AG09319 (cell line): ENCODE measurements at regions not wholly inside any gene's neighbourhood (a gene's known extent, or its start where the extent isn't known, plus 50 kb on each side); places are given as distances from the start of the nearest gene placed in this dataset.

ENCODE experiments used
- DNase-seq: peaks from one replicate; pipeline ENCODE4 v3.0.0-alpha.2; 2010; ENCODE audit warnings: low read depth; ENCODE audit errors: extremely low read depth
- TF ChIP-seq, protein P1 (sequence below): IDR thresholded peaks from 2 replicates; pipeline ENCODE4 v1.5.1; 2011; ENCODE audit warnings: low read depth, mild to moderate bottlenecking, inconsistent platforms, low read length, moderate library complexity

DNA sequence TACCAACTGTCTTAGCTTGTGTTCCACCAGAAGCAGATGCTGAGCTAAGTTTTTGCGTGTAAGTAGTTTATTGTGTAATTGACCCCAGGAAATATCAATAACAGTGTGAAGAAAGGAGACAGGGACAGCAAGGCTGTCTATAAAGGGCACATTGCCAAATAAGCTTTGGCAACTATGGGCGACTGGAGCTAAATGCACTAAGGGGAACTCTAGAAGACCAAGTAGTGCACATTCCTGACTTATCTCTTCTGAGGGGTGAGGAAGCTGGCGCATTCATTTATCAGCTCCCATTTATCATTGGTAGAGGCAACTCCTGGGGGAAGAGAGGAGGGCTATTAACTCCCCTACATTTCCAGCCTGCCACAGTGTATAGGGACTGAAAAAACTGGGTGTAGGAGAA lies 135.0 kb downstream of the DLEU7 start:
- TF ChIP-seq, protein P1, sequence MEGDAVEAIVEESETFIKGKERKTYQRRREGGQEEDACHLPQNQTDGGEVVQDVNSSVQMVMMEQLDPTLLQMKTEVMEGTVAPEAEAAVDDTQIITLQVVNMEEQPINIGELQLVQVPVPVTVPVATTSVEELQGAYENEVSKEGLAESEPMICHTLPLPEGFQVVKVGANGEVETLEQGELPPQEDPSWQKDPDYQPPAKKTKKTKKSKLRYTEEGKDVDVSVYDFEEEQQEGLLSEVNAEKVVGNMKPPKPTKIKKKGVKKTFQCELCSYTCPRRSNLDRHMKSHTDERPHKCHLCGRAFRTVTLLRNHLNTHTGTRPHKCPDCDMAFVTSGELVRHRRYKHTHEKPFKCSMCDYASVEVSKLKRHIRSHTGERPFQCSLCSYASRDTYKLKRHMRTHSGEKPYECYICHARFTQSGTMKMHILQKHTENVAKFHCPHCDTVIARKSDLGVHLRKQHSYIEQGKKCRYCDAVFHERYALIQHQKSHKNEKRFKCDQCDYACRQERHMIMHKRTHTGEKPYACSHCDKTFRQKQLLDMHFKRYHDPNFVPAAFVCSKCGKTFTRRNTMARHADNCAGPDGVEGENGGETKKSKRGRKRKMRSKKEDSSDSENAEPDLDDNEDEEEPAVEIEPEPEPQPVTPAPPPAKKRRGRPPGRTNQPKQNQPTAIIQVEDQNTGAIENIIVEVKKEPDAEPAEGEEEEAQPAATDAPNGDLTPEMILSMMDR: no peak
- no peak for DNase-seq

DNA sequence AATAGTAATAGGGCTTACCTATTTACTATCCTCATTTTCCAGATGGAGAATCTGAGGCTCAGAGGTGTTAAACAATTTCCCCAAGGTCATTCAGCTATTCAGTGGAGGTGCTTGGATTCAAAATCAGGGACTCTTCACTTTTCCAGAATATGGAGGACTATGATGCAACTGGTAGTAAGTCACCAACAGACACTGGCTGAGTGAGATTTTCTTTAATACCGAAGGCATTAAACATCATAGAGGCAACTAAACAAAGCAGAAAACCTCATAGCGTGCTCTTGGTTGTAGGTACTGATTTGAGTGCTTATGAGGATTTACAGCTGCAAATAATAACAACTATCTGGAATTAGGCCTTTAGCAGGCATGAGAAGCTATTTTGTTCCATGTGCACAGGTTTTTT lies 134.4 kb downstream of the DLEU7 start:
- TF ChIP-seq, protein P1: no peak
- DNase-seq: no peak

GRCh38 chr13:50711131-50711815 lies 132.2 kb downstream of the DLEU7 start:
- TF ChIP-seq, protein P1: no peak

GRCh38 chr13:50711996-50712395 lies 131.5 kb downstream of the DLEU7 start:
- DNase-seq: no peak
- TF ChIP-seq, protein P1: no peak

More at GRCh38 chr13:50711131-50711815, 132.2 kb downstream of the DLEU7 start:
- no peak for DNase-seq

DNA sequence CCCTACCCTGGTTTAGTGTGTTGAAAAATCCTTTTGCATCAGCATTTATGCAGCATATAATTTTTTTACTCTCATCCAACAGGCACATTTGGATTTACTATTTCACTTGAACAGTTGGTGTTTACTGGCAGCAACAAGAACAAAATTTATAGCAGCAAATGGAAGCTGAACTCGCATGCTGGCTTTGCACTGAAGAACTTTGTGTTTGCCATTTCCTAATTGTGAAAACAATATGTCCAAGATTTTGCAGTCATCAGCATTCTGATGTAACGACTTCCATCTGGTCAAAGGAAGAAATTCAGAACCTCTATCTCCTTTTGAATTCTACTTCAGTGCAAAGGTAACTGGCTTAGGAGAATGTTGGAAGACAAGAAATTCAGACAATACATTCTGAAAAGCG lies 131.0 kb downstream of the DLEU7 start:
- TF ChIP-seq, protein P1: no peak
- no peak for DNase-seq

DNA sequence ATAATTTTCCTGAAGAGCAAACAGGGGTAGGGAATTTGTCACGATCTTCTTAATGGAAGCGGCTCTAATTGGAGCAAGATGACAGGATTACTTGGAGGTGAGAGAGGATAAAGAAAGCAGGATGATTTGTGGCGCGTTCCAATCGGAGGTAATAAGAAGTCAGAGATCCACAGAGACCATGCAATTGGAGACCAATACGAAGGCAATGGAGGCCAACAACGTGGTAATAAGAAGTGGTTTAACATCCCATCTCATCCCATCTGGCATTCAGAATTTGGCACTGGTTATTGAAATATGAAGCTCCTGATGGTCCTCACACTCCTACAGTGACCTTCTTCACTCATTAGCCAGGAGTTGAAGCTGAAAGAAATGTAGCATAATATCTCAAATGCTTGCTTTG lies 130.6 kb downstream of the DLEU7 start:
- TF ChIP-seq, protein P1: no peak
- DNase-seq: no peak

DNA sequence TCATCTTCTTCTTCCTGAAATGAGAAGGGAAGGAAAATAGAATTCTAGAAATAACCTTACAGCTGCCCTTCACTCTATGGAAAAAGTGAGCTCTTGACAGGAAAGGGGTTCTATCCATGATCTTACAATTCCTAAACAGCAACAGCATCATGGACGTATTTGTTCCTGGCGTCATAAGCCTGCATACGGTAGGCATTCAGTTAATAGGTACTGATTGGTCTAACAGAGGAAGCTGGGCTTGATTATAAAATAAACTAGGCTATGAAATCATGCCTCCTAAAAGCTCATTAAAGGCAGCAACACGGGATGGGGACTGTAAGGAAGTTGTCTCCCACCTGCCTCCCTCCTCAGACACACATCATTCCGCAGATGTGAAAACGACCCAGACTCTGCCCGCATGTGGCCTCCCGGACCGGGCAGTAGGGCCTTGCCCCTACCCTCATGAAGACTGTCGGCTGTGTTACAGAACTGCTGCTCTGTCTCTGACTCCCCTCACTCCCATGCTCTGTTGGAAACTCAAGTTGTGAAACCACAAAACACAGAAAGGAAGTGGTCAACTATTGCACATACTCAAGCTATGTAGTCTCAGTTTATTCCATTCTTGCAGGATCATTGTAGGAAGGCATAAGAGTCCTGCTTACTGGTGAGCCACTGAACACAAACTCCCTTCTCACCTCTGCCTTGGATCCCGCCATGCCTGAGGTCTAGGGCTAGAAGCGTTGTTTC lies 129.8 kb downstream of the DLEU7 start:
- DNase-seq: no peak
- TF ChIP-seq, protein P1: no peak
